GM23338 (cell line): ENCODE measurements at regions not wholly inside any gene's neighbourhood (a gene's known extent, or its start where the extent isn't known, plus 50 kb on each side); places are given as distances from the start of the nearest gene placed in this dataset.

ENCODE experiments used
- ATAC-seq: fragments of 200-7000 bp; cut with Tn5 transposase; 3 replicates; pipeline ENCODE4 v1.9.1; 2020
- DNase-seq: peaks from one replicate; pipeline ENCODE4 v3.0.0-alpha.2; 2015; ENCODE audit warnings: low spot score
- H2AFZ ChIP-seq: fragments of 200-600 bp; sonication (generic); 2 replicates; pipeline ENCODE4 v1.8.0; 2016; ENCODE audit warnings: antibody characterized with exemption, mild to moderate bottlenecking, moderate library complexity
- H3F3A ChIP-seq: fragments of 200-600 bp; sonication (generic); replicated peaks from 2 replicates; pipeline ENCODE4 v1.8.0; 2017; ENCODE audit warnings: antibody characterized with exemption, mixed run types, low read depth
- H3K27ac ChIP-seq: fragments of 200-600 bp; sonication (generic); 2 replicates; pipeline ENCODE4 v1.6.1; 2016; ENCODE audit warnings: low read depth
- H3K27me3 ChIP-seq: fragments of 200-600 bp; sonication (generic); 2 replicates; pipeline ENCODE4 v1.8.0; 2016; ENCODE audit warnings: mild to moderate bottlenecking, mixed run types, moderate library complexity; ENCODE audit not compliant: insufficient read depth
- H3K36me3 ChIP-seq: fragments of 200-600 bp; sonication (generic); 2 replicates; pipeline ENCODE4 v1.8.0; 2016; ENCODE audit warnings: mild to moderate bottlenecking; ENCODE audit not compliant: insufficient read depth
- H3K4me1 ChIP-seq: fragments of 200-600 bp; sonication (generic); 2 replicates; pipeline ENCODE4 v1.8.0; 2016; ENCODE audit warnings: mild to moderate bottlenecking, moderate library complexity; ENCODE audit not compliant: insufficient read depth
- H3K4me2 ChIP-seq: fragments of 200-600 bp; sonication (generic); 2 replicates; pipeline ENCODE4 v1.7.1; 2017; ENCODE audit warnings: mixed run types
- H3K4me3 ChIP-seq: fragments of 200-600 bp; sonication (generic); 2 replicates; pipeline ENCODE4 v1.6.1; 2016; ENCODE audit warnings: mixed run types
- H3K79me2 ChIP-seq: fragments of 200-600 bp; sonication (generic); replicated peaks from 2 replicates; pipeline ENCODE4 v1.8.0; 2017; ENCODE audit warnings: mild to moderate bottlenecking; ENCODE audit not compliant: insufficient read depth
- H3K9me2 ChIP-seq: fragments of 200-600 bp; sonication (generic); 2 replicates; pipeline ENCODE4 v1.8.0; 2017; ENCODE audit not compliant: insufficient read depth
- H4K20me1 ChIP-seq: fragments of 200-600 bp; sonication (generic); replicated peaks from 2 replicates; pipeline ENCODE4 v1.8.0; 2017; ENCODE audit warnings: mild to moderate bottlenecking; ENCODE audit not compliant: insufficient read depth
- H3K27ac Mint-ChIP-seq: 2 replicates; pipeline ENCODE4 v1.8.0; 2020; ENCODE audit warnings: inconsistent platforms, mild to moderate bottlenecking, moderate library complexity, mixed read lengths
- H3K27me3 Mint-ChIP-seq: 3 replicates; pipeline ENCODE4 v1.8.0; 2022; ENCODE audit warnings: low read depth, mild to moderate bottlenecking, moderate library complexity, mixed read lengths, inconsistent platforms; ENCODE audit not compliant: insufficient read depth, poor library complexity
- H3K36me3 Mint-ChIP-seq: 3 replicates; pipeline ENCODE4 v1.8.0; 2021; ENCODE audit warnings: low read depth, mild to moderate bottlenecking, inconsistent platforms, moderate library complexity, mixed read lengths
- H3K4me1 Mint-ChIP-seq: 3 replicates; pipeline ENCODE4 v1.8.0; 2020; ENCODE audit warnings: mild to moderate bottlenecking, inconsistent platforms, mixed read lengths
- H3K4me3 Mint-ChIP-seq: 3 replicates; pipeline ENCODE4 v1.8.0; 2021; ENCODE audit warnings: moderate library complexity, mild to moderate bottlenecking, inconsistent platforms, mixed read lengths
- H3K9me3 Mint-ChIP-seq: 3 replicates; pipeline ENCODE4 v1.8.0; 2020; ENCODE audit warnings: moderate library complexity, mild to moderate bottlenecking, inconsistent platforms, mixed read lengths
- CREB1 ChIP-seq: fragments of 250-450 bp; sonication (Bioruptor Pico); IDR thresholded peaks from 2 replicates; pipeline ENCODE4 v1.5.0; 2020; ENCODE audit warnings: low read depth, mild to moderate bottlenecking, moderate library complexity
- CTCF ChIP-seq, 2 experiments: fragments of 200-600 bp in 1 of 2; sonication (generic) in 1 of 2; conservative IDR thresholded peaks; 2 replicates each; pipeline versions ENCODE4 v1.5.1 to v1.6.1; 2016 to 2017; ENCODE audit warnings: antibody characterized with exemption in 2 of 2, low read depth in 2 of 2, mild to moderate bottlenecking in 2 of 2, moderate library complexity in 1 of 2
- ETS1 ChIP-seq: IDR thresholded peaks from 2 replicates; pipeline ENCODE4 v1.6.1; 2016; ENCODE audit warnings: antibody characterized with exemption
- EZH2 ChIP-seq: fragments of 200-600 bp; sonication (generic); IDR thresholded peaks from one replicate; pipeline ENCODE4 v1.8.0; 2017; ENCODE audit warnings: antibody characterized with exemption, mild to moderate bottlenecking, low read depth; ENCODE audit not compliant: unreplicated experiment
- EZH2phosphoT487 ChIP-seq: fragments of 200-600 bp; sonication (generic); IDR thresholded peaks from one replicate; pipeline ENCODE4 v1.8.1; 2018; ENCODE audit warnings: antibody characterized with exemption; ENCODE audit not compliant: unreplicated experiment
- NANOG ChIP-seq: IDR thresholded peaks from 2 replicates; pipeline ENCODE4 v1.6.1; 2016; ENCODE audit warnings: antibody characterized with exemption, borderline replicate concordance
- POLR2AphosphoS5 ChIP-seq: IDR thresholded peaks from 2 replicates; pipeline ENCODE4 v1.6.1; 2016; ENCODE audit warnings: antibody characterized with exemption, low read depth
- REST ChIP-seq: IDR thresholded peaks from one replicate; pipeline ENCODE4 v1.6.1; 2018; ENCODE audit warnings: antibody characterized with exemption; ENCODE audit not compliant: unreplicated experiment
- STAT1 ChIP-seq: IDR thresholded peaks from one replicate; pipeline ENCODE4 v1.6.1; 2016; ENCODE audit warnings: antibody characterized with exemption; ENCODE audit not compliant: unreplicated experiment
- ZNF114 ChIP-seq: fragments of 250-450 bp; sonication (Bioruptor Pico); IDR thresholded peaks from 2 replicates; pipeline ENCODE4 v1.5.0; 2020; ENCODE audit warnings: mild to moderate bottlenecking, moderate library complexity
- ZNF331 ChIP-seq: fragments of 250-450 bp; sonication (Bioruptor Pico); IDR thresholded peaks from 2 replicates; pipeline ENCODE4 v1.5.0; 2020; ENCODE audit warnings: low read depth, mild to moderate bottlenecking, moderate library complexity
- ZNF462 ChIP-seq: fragments of 250-450 bp; sonication (Bioruptor Pico); IDR thresholded peaks from 2 replicates; pipeline ENCODE4 v1.5.0; 2020; ENCODE audit warnings: mild to moderate bottlenecking, moderate library complexity

GRCh38 chr6:93164781-93165180 lies 254.6 kb downstream of the EPHA7 start:
- Histone ChIP-seq H3K79me2 (no peaks in the 10 kb centered on the region), H3F3A (no peaks in the 10 kb centered on the region), H2AFZ (no peak overlapping the region), H4K20me1 (no peaks in the 10 kb centered on the region), H3K9me2 (no peaks in the 10 kb centered on the region), H3K36me3 (no peaks in the 10 kb centered on the region), H3K27me3 (no peaks in the 10 kb centered on the region), H3K4me3 (no peak overlapping the region), H3K4me2 (no peak overlapping the region), H3K27ac (no peak overlapping the region), H3K4me1 (no peaks in the 10 kb centered on the region)
- Mint-ChIP-seq H3K4me3 (no peak overlapping the region), H3K36me3 (no peaks in the 10 kb centered on the region), H3K27ac (no peak overlapping the region), H3K4me1 (no peaks in the 10 kb centered on the region), H3K27me3 (no peaks in the 10 kb centered on the region), H3K9me3 (no peaks in the 10 kb centered on the region)
- DNase-seq = no peak
- no peak for TF ChIP-seq ZNF114 (CRISPR knock-in tag)
- TF ChIP-seq CTCF (conservative IDR thresholded peaks at IDR 0.05; ENCODE audit: low read depth in 2 of 2) = no peak
- no peak for TF ChIP-seq CREB1 (CRISPR knock-in tag)
- no peak for TF ChIP-seq STAT1
- no peak for TF ChIP-seq EZH2phosphoT487
- no peak for TF ChIP-seq REST
- no peak for TF ChIP-seq ETS1
- TF ChIP-seq ZNF331 = no peak
- no peak for TF ChIP-seq NANOG
- TF ChIP-seq ZNF462 (CRISPR knock-in tag) = no peak
- TF ChIP-seq EZH2 = no peak
- no peak for TF ChIP-seq POLR2AphosphoS5
- ATAC-seq = no peak
